ENCODE measurements at regions not wholly inside any gene's neighbourhood (a gene's known extent, or its start where the extent isn't known, plus 50 kb on each side); places are given as distances from the start of the nearest gene placed in this dataset.

DNA sequence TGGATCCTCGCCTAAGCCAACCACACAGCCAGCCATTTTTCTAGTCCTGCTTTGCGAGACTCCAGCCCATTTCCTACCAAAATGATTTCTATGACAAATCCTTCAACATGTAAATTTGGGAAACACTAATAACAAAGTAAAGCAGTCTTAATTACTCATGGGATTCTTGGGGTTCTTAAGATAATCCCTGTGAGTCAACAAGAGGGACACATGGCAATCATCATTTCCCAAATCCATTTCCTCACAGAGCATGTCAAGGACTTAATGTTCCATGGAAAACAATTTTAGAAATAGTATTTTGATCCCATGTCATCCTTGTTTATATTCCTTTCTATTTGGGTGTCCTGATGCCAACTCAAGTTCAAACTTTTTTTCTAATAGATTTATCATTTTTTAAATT is 322.7 kb upstream of the NOX3 start:
- TF ChIP-seq, protein P1, sequence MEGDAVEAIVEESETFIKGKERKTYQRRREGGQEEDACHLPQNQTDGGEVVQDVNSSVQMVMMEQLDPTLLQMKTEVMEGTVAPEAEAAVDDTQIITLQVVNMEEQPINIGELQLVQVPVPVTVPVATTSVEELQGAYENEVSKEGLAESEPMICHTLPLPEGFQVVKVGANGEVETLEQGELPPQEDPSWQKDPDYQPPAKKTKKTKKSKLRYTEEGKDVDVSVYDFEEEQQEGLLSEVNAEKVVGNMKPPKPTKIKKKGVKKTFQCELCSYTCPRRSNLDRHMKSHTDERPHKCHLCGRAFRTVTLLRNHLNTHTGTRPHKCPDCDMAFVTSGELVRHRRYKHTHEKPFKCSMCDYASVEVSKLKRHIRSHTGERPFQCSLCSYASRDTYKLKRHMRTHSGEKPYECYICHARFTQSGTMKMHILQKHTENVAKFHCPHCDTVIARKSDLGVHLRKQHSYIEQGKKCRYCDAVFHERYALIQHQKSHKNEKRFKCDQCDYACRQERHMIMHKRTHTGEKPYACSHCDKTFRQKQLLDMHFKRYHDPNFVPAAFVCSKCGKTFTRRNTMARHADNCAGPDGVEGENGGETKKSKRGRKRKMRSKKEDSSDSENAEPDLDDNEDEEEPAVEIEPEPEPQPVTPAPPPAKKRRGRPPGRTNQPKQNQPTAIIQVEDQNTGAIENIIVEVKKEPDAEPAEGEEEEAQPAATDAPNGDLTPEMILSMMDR (IDR thresholded peaks at IDR 0.05; ENCODE audit: insufficient read depth, low read depth, low read length), result no peak
- H3K27me3 ChIP-seq (ENCODE audit: control insufficient read depth, insufficient read depth, low read length), result no peaks in the 10 kb centered on the region
- no peak overlapping the region for H3K4me3 ChIP-seq (ENCODE audit: low read depth, low read length)
- DNase-seq (ENCODE audit: low read depth), result no peak
- CTCF ChIA-PET, result no interaction called here
- no peaks in the 10 kb centered on the region for H3K36me3 ChIP-seq (ENCODE audit: control insufficient read depth, insufficient read depth, low read length)
- POLR2A ChIA-PET, result no interaction called here

DNA sequence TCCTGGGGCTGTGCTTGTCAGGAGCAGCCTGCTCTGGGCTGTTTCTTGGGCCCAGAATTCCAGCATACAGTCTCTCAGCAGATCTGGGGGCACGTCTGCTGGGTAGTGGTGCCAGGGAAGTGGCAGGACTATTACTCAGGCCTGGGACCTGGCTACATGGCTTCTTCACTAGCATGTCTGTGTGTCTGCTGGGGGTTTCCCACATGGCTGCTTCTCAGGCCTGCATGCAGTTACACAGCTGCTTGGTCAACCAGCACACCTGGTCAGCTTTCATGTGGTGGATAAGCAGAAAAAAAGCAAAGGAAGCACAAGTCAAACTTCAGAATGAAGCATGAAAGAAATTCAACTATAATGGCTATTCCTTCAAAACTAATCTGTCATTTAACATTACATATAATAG is 316.2 kb upstream of the NOX3 start:
- H3K36me3 ChIP-seq (ENCODE audit: control insufficient read depth, insufficient read depth, low read length), result no peaks in the 10 kb centered on the region
- TF ChIP-seq, protein P1 (IDR thresholded peaks at IDR 0.05; ENCODE audit: insufficient read depth, low read depth, low read length), result no peak
- DNase-seq (ENCODE audit: low read depth), result no peak
- no peak overlapping the region for H3K4me3 ChIP-seq (ENCODE audit: low read depth, low read length)
- H3K27me3 ChIP-seq (ENCODE audit: control insufficient read depth, insufficient read depth, low read length), result no peaks in the 10 kb centered on the region
- ChIA-PET CTCF (no interaction called here), POLR2A (no interaction called here)

DNA sequence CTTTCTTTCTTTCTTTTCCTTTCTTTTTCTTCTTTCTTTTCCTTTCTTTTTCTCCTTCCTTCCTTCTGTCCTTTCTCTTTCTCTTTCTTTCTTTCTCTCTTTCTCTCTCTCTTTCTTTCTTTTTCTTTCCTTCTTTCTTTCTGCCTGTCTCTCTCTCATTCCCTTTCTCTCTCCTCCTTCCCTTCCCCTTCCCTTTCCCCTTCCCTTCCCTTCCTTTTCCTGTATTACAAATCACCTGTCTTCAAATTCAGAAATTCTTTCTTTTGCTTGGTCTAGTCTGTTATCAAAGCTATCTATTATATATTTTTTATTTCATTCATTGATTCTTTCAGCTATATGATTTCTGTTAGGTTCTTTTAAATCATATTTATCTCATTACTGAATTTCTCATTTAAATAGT is 315.2 kb upstream of the NOX3 start:
- no peaks in the 10 kb centered on the region for H3K36me3 ChIP-seq (ENCODE audit: control insufficient read depth, insufficient read depth, low read length)
- no peak for DNase-seq (ENCODE audit: low read depth)
- ChIA-PET POLR2A (no interaction called here), CTCF (no interaction called here)
- no peaks in the 10 kb centered on the region for H3K27me3 ChIP-seq (ENCODE audit: control insufficient read depth, insufficient read depth, low read length)
- no peak overlapping the region for H3K4me3 ChIP-seq (ENCODE audit: low read depth, low read length)
- TF ChIP-seq, protein P1 (IDR thresholded peaks at IDR 0.05; ENCODE audit: insufficient read depth, low read depth, low read length), result no peak

DNA sequence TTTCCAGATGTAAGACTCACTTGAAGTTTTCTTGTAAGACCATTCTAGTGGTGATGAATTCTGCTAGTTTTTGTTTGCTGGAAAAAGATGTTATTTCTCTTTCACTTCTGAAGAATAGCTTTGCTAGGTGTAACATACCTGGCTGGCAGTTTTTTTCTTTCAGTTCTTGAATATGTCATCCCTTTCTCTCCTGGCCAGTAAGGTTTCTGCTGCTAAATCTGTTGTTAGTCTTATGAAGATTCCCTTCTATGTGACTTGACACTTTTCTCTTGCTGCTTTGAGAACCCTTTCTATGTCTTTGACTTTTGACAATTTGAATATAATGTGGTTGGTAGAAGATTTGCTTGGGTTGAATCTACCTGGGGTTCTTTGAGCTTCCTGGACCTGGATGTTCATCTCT is 314.7 kb upstream of the NOX3 start:
- TF ChIP-seq, protein P1 (IDR thresholded peaks at IDR 0.05; ENCODE audit: insufficient read depth, low read depth, low read length), result no peak
- ChIA-PET POLR2A (no interaction called here), CTCF (no interaction called here)
- DNase-seq (ENCODE audit: low read depth), result no peak
- no peaks in the 10 kb centered on the region for H3K27me3 ChIP-seq (ENCODE audit: control insufficient read depth, insufficient read depth, low read length)
- H3K36me3 ChIP-seq (ENCODE audit: control insufficient read depth, insufficient read depth, low read length), result no peaks in the 10 kb centered on the region
- no peak overlapping the region for H3K4me3 ChIP-seq (ENCODE audit: low read depth, low read length)

DNA sequence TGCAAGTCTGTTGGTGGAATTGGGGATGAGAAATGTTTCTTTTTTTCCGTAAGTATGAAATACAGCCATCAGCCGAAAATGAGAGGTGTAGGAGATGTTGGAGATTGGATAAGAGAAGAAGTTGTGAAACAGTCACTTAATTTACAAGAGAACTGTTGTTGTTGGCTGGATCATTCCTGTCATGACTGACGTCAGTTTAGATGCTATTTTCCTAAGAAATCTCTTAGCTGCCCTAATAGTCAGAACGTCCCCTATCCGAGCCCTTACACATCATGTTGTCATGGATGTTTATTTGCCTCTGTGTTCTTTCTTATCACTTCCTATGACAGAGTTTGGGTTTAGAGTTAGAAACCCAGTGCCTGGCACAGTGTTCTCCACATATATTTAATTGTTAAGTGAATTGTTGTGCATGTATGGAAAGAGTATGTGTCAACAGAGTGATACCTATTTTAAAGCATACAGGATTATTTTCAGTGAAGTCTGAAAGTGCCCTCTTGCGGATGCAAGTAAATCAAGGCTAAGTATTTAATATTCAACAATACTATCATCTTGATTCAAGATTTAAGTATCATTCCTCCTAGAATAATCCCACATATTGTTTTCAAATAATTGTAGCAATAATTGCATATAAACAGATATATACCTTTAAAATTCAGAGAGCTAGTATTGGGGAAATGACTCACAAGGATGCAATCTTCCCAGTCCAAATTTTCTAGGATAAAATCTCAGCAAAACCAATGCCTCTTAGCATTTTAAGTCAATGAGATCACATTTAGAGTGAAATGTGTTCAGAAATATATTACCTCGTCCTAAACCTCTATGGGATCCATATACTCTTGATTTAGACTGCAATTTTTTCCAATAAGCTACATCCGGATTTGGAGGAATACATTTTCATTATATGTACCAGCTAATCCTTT is 309.9 kb upstream of the NOX3 start:
- Histone ChIP-seq H3K27me3 (ENCODE audit: control insufficient read depth, insufficient read depth, low read length) (no peaks in the 10 kb centered on the region), H3K4me3 (ENCODE audit: low read depth, low read length) (no peak overlapping the region), H3K36me3 (ENCODE audit: control insufficient read depth, insufficient read depth, low read length) (no peaks in the 10 kb centered on the region)
- no peak for DNase-seq (ENCODE audit: low read depth)
- TF ChIP-seq, protein P1 (IDR thresholded peaks at IDR 0.05; ENCODE audit: insufficient read depth, low read depth, low read length), result no peak
- ChIA-PET CTCF (no interaction called here), POLR2A (no interaction called here)
